ENCODE measurements at regions not wholly inside any gene's neighbourhood (a gene's known extent, or its start where the extent isn't known, plus 50 kb on each side); places are given as distances from the start of the nearest gene placed in this dataset.

DNA sequence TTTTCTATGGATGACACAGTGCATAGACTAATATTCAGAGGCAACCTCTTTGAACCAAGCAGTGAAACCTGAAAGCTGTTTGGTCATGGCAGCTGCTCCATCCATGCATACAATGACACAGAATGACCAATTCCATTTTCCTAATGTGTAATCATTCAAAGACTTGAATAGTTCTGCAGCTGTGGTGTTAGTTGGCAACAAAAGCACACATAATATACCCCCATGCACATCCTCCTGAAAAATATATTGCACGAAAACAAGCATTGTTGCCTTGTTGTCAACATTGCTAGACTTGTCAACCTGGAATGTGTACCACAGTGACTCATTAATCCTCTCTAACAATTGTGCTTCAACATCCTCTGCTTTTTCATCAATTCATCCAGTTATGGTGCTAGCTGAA is 71.0 kb upstream of the SEMA6A start:
- Histone ChIP-seq H3K27me3 (ENCODE audit: control insufficient read depth, low read length) (no peaks in the 10 kb centered on the region), H3K9me2 (replicated peaks; ENCODE audit: control insufficient read depth, low read length) (no peaks in the 10 kb centered on the region), H3K4me1 (ENCODE audit: control insufficient read depth, low read length) (no peaks in the 10 kb centered on the region), H3K27ac (ENCODE audit: low read depth, low read length) (no peak overlapping the region), H4K20me1 (ENCODE audit: control insufficient read depth, insufficient read depth, low read depth, low read length) (no peaks in the 10 kb centered on the region), H3K4me3 (ENCODE audit: low read length) (no peak overlapping the region), H3F3A (ENCODE audit: control insufficient read depth, insufficient read depth) (no peaks in the 10 kb centered on the region), H3K79me2 (ENCODE audit: control insufficient read depth, low read length) (no peaks in the 10 kb centered on the region), H3K4me2 (ENCODE audit: low read length) (no peak overlapping the region), H3K36me3 (ENCODE audit: control insufficient read depth, low read length) (no peaks in the 10 kb centered on the region), H3K9me3 (ENCODE audit: control insufficient read depth, insufficient read depth, low read length) (no peaks in the 10 kb centered on the region)
- TF ChIP-seq EZH2phosphoT487 (IDR thresholded peaks at IDR 0.05; ENCODE audit: borderline replicate concordance, low read length) = no peak
- TF ChIP-seq, protein P1, sequence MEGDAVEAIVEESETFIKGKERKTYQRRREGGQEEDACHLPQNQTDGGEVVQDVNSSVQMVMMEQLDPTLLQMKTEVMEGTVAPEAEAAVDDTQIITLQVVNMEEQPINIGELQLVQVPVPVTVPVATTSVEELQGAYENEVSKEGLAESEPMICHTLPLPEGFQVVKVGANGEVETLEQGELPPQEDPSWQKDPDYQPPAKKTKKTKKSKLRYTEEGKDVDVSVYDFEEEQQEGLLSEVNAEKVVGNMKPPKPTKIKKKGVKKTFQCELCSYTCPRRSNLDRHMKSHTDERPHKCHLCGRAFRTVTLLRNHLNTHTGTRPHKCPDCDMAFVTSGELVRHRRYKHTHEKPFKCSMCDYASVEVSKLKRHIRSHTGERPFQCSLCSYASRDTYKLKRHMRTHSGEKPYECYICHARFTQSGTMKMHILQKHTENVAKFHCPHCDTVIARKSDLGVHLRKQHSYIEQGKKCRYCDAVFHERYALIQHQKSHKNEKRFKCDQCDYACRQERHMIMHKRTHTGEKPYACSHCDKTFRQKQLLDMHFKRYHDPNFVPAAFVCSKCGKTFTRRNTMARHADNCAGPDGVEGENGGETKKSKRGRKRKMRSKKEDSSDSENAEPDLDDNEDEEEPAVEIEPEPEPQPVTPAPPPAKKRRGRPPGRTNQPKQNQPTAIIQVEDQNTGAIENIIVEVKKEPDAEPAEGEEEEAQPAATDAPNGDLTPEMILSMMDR (IDR thresholded peaks at IDR 0.05; ENCODE audit: low read depth, low read length, poor library complexity, severe bottlenecking) = no peak

DNA sequence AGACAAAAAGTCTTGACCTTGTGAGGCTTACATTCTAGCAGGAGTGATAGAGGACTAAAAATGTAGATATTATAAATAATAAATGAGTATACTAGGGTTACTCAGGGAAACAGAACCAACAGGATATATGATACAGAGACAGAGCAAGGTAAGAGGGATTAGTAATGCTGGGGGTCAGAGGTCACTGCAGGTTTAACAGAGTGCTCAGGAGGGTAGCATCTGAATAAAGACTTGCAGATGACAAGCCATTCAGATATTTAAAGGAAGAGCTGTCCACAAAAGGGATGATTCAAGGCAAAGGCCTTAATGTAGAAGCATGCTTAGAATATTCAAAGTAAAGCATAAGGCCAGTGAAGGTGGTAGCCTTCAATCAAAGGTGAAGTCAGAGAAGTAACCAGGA is 65.6 kb upstream of the SEMA6A start:
- H3K4me1 ChIP-seq (ENCODE audit: control insufficient read depth, low read length) = no peaks in the 10 kb centered on the region
- H3K27ac ChIP-seq (ENCODE audit: low read depth, low read length) = no peak overlapping the region
- H3F3A ChIP-seq (ENCODE audit: control insufficient read depth, insufficient read depth) = no peaks in the 10 kb centered on the region
- no peaks in the 10 kb centered on the region for H3K79me2 ChIP-seq (ENCODE audit: control insufficient read depth, low read length)
- H3K36me3 ChIP-seq (ENCODE audit: control insufficient read depth, low read length) = no peaks in the 10 kb centered on the region
- TF ChIP-seq, protein P1 (IDR thresholded peaks at IDR 0.05; ENCODE audit: low read depth, low read length, poor library complexity, severe bottlenecking) = no peak
- no peak for TF ChIP-seq EZH2phosphoT487 (IDR thresholded peaks at IDR 0.05; ENCODE audit: borderline replicate concordance, low read length)
- no peaks in the 10 kb centered on the region for H3K27me3 ChIP-seq (ENCODE audit: control insufficient read depth, low read length)
- H3K9me2 ChIP-seq (replicated peaks; ENCODE audit: control insufficient read depth, low read length) = no peaks in the 10 kb centered on the region
- H3K9me3 ChIP-seq (ENCODE audit: control insufficient read depth, insufficient read depth, low read length) = no peaks in the 10 kb centered on the region
- no peak overlapping the region for H3K4me2 ChIP-seq (ENCODE audit: low read length)
- no peak overlapping the region for H3K4me3 ChIP-seq (ENCODE audit: low read length)
- H4K20me1 ChIP-seq (ENCODE audit: control insufficient read depth, insufficient read depth, low read depth, low read length) = no peaks in the 10 kb centered on the region

DNA sequence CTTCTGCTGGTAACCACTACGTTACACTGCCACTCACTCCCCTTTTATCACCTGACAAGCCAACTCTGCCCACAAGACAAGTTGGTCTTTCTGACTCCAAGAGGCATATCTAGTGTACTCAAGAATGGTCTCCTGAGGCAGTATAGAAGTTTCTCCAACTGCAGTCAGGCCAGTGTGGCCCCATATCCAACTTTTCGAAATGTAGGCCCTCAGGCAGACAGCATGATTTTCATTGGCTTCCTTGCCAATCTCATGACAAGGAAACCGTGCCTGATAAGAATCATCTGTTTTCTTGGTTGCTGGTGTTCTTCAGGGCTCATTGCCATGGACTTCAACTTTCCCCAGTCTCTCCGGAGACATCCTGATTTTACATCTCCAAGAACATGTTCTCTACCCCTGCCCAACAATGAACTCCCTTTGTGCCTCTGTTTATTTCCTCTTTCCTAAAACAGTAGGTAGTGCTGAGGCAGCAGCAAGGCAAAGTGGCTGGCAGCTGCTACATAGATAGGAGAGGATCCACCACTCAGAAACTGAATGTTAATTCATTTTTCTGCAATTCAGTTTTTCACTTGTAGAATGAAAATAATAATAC is 62.6 kb upstream of the SEMA6A start:
- no peak overlapping the region for H3K4me3 ChIP-seq (ENCODE audit: low read length)
- H3F3A ChIP-seq (ENCODE audit: control insufficient read depth, insufficient read depth) = no peaks in the 10 kb centered on the region
- H3K36me3 ChIP-seq (ENCODE audit: control insufficient read depth, low read length) = no peaks in the 10 kb centered on the region
- no peak overlapping the region for H3K27ac ChIP-seq (ENCODE audit: low read depth, low read length)
- H3K4me1 ChIP-seq (ENCODE audit: control insufficient read depth, low read length) = no peaks in the 10 kb centered on the region
- H3K4me2 ChIP-seq (ENCODE audit: low read length) = no peak overlapping the region
- H3K27me3 ChIP-seq (ENCODE audit: control insufficient read depth, low read length) = no peaks in the 10 kb centered on the region
- H4K20me1 ChIP-seq (ENCODE audit: control insufficient read depth, insufficient read depth, low read depth, low read length) = no peaks in the 10 kb centered on the region
- no peaks in the 10 kb centered on the region for H3K79me2 ChIP-seq (ENCODE audit: control insufficient read depth, low read length)
- H3K9me3 ChIP-seq (ENCODE audit: control insufficient read depth, insufficient read depth, low read length) = no peaks in the 10 kb centered on the region
- TF ChIP-seq, protein P1 (IDR thresholded peaks at IDR 0.05; ENCODE audit: low read depth, low read length, poor library complexity, severe bottlenecking) = no peak
- TF ChIP-seq EZH2phosphoT487 (IDR thresholded peaks at IDR 0.05; ENCODE audit: borderline replicate concordance, low read length) = no peak
- no peaks in the 10 kb centered on the region for H3K9me2 ChIP-seq (replicated peaks; ENCODE audit: control insufficient read depth, low read length)
